ENCODE measurements at regions not wholly inside any gene's neighbourhood (a gene's known extent, or its start where the extent isn't known, plus 50 kb on each side); places are given as distances from the start of the nearest gene placed in this dataset.

GRCh38 chr13:105914291-105915036 is 621.0 kb downstream of the EFNB2 start:
- peaks cover 8% of the 10 kb centered on the region for H3K4me1 Mint-ChIP-seq (ENCODE audit: low read depth, unreplicated experiment)
- H3K27me3 Mint-ChIP-seq (ENCODE audit: unreplicated experiment), result no peaks in the 10 kb centered on the region
- DNase-seq, result no peak
- H3K36me3 Mint-ChIP-seq (ENCODE audit: unreplicated experiment), result no peaks in the 10 kb centered on the region
- H3K27ac Mint-ChIP-seq (ENCODE audit: unreplicated experiment), result no peak overlapping the region
- no peak for TF ChIP-seq CTCF (IDR thresholded peaks at IDR 0.05; ENCODE audit: partially characterized antibody, unreplicated experiment)
- no peak overlapping the region for H3K4me3 Mint-ChIP-seq (ENCODE audit: unreplicated experiment)
- H3K9me3 Mint-ChIP-seq (ENCODE audit: unreplicated experiment), result peaks cover 2% of the 10 kb centered on the region

GRCh38 chr13:105908586-105908985 is 626.9 kb downstream of the EFNB2 start:
- Mint-ChIP-seq H3K27me3 (ENCODE audit: unreplicated experiment) (no peaks in the 10 kb centered on the region), H3K36me3 (ENCODE audit: unreplicated experiment) (no peaks in the 10 kb centered on the region), H3K27ac (ENCODE audit: unreplicated experiment) (no peak overlapping the region), H3K9me3 (ENCODE audit: unreplicated experiment) (no peaks in the 10 kb centered on the region), H3K4me1 (ENCODE audit: low read depth, unreplicated experiment) (no peaks in the 10 kb centered on the region), H3K4me3 (ENCODE audit: unreplicated experiment) (no peak overlapping the region)
- DNase-seq, result no peak
- TF ChIP-seq CTCF (IDR thresholded peaks at IDR 0.05; ENCODE audit: partially characterized antibody, unreplicated experiment), result no peak

GRCh38 chr13:105907319-105908019 is 628.0 kb downstream of the EFNB2 start:
- no peak overlapping the region for H3K27ac Mint-ChIP-seq (ENCODE audit: unreplicated experiment)
- H3K36me3 Mint-ChIP-seq (ENCODE audit: unreplicated experiment), result no peaks in the 10 kb centered on the region
- no peaks in the 10 kb centered on the region for H3K9me3 Mint-ChIP-seq (ENCODE audit: unreplicated experiment)
- DNase-seq, result no peak
- no peak overlapping the region for H3K4me3 Mint-ChIP-seq (ENCODE audit: unreplicated experiment)
- no peaks in the 10 kb centered on the region for H3K4me1 Mint-ChIP-seq (ENCODE audit: low read depth, unreplicated experiment)
- no peaks in the 10 kb centered on the region for H3K27me3 Mint-ChIP-seq (ENCODE audit: unreplicated experiment)
- TF ChIP-seq CTCF (IDR thresholded peaks at IDR 0.05; ENCODE audit: partially characterized antibody, unreplicated experiment), result no peak

DNA sequence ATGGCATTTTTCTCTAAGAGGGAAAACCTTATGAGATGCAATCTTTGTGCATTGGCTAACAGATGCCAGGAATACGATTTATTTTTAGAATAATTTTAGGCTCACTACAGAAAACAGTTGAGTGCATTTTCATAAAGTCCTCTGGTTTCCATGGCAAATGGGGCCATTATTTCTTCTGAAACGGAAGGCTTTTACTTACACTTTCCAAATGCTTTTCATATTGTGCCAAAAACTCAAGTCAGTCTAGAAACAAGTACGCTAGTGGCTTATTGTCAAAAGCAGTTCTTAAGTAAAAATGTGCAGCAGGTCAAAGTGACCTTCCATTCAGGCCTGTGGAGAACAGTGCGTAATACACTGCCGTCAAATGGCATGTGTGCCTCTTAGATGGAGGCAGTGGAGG is 628.7 kb downstream of the EFNB2 start:
- no peak for TF ChIP-seq CTCF (IDR thresholded peaks at IDR 0.05; ENCODE audit: partially characterized antibody, unreplicated experiment)
- Mint-ChIP-seq H3K27ac (ENCODE audit: unreplicated experiment) (no peak overlapping the region), H3K4me3 (ENCODE audit: unreplicated experiment) (no peak overlapping the region), H3K27me3 (ENCODE audit: unreplicated experiment) (no peaks in the 10 kb centered on the region), H3K36me3 (ENCODE audit: unreplicated experiment) (no peaks in the 10 kb centered on the region), H3K9me3 (ENCODE audit: unreplicated experiment) (no peaks in the 10 kb centered on the region), H3K4me1 (ENCODE audit: low read depth, unreplicated experiment) (no peaks in the 10 kb centered on the region)
- no peak for DNase-seq
